ENCODE measurements at regions not wholly inside any gene's neighbourhood (a gene's known extent, or its start where the extent isn't known, plus 50 kb on each side); places are given as distances from the start of the nearest gene placed in this dataset.

- TF ChIP-seq, protein P1, sequence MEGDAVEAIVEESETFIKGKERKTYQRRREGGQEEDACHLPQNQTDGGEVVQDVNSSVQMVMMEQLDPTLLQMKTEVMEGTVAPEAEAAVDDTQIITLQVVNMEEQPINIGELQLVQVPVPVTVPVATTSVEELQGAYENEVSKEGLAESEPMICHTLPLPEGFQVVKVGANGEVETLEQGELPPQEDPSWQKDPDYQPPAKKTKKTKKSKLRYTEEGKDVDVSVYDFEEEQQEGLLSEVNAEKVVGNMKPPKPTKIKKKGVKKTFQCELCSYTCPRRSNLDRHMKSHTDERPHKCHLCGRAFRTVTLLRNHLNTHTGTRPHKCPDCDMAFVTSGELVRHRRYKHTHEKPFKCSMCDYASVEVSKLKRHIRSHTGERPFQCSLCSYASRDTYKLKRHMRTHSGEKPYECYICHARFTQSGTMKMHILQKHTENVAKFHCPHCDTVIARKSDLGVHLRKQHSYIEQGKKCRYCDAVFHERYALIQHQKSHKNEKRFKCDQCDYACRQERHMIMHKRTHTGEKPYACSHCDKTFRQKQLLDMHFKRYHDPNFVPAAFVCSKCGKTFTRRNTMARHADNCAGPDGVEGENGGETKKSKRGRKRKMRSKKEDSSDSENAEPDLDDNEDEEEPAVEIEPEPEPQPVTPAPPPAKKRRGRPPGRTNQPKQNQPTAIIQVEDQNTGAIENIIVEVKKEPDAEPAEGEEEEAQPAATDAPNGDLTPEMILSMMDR (IDR thresholded peaks at IDR 0.05) = no peak
- no peak for TF ChIP-seq EZH2 (IDR thresholded peaks at IDR 0.05; ENCODE audit: borderline replicate concordance, insufficient read depth, low read depth, low read length, poor library complexity, severe bottlenecking)
Observed at GRCh38 chr2:105686588-105686987, 58.1 kb upstream of the NCK2 start.
